H9 (cell line): ENCODE measurements at regions not wholly inside any gene's neighbourhood (a gene's known extent, or its start where the extent isn't known, plus 50 kb on each side); places are given as distances from the start of the nearest gene placed in this dataset.

Source experiments
- DNase-seq: peaks from one replicate; pipeline ENCODE4 v3.0.0-alpha.2; 2017
- H2AFZ ChIP-seq: one replicate; pipeline ENCODE4 v1.6.1; 2013; ENCODE audit warnings: mild to moderate bottlenecking, low read length, control low read depth, moderate library complexity
- H2AK5ac ChIP-seq: 2 replicates; pipeline ENCODE4 v1.6.1; 2013; ENCODE audit warnings: low read length, control low read depth, mixed read lengths; ENCODE audit not compliant: insufficient read length
- H2BK120ac ChIP-seq: one replicate; pipeline ENCODE4 v1.6.1; 2013; ENCODE audit warnings: low read depth, mild to moderate bottlenecking, low read length, control low read depth, inconsistent platforms; ENCODE audit not compliant: poor library complexity, severe bottlenecking
- H2BK12ac ChIP-seq: 2 replicates; pipeline ENCODE4 v1.6.1; 2013; ENCODE audit warnings: low read length, control low read depth, mixed read lengths, low read depth; ENCODE audit not compliant: insufficient read length
- H2BK15ac ChIP-seq: 2 replicates; pipeline ENCODE4 v1.6.1; 2013; ENCODE audit warnings: low read depth, low read length, control low read depth
- H2BK20ac ChIP-seq: one replicate; pipeline ENCODE4 v1.6.1; 2013; ENCODE audit warnings: low read depth, mild to moderate bottlenecking, low read length, control low read depth, inconsistent platforms; ENCODE audit not compliant: poor library complexity, severe bottlenecking
- H2BK5ac ChIP-seq: 2 replicates; pipeline ENCODE4 v1.6.1; 2013; ENCODE audit warnings: low read length, control low read depth, mixed read lengths; ENCODE audit not compliant: insufficient read length
- H3K14ac ChIP-seq: 2 replicates; pipeline ENCODE4 v1.6.1; 2013; ENCODE audit warnings: low read length, control low read depth; ENCODE audit not compliant: insufficient read depth
- H3K18ac ChIP-seq: 2 replicates; pipeline ENCODE4 v1.6.1; 2013; ENCODE audit warnings: low read depth, mild to moderate bottlenecking, mixed read lengths, low read length, control low read depth; ENCODE audit not compliant: insufficient read length
- H3K23ac ChIP-seq: 2 replicates; pipeline ENCODE4 v1.6.1; 2013; ENCODE audit warnings: low read length, control low read depth, mixed read lengths, low read depth; ENCODE audit not compliant: insufficient read length
- H3K23me2 ChIP-seq: 2 replicates; pipeline ENCODE4 v1.6.1; 2013; ENCODE audit warnings: low read depth, mild to moderate bottlenecking, mixed read lengths, low read length, control low read depth; ENCODE audit not compliant: insufficient read length, poor library complexity, severe bottlenecking
- H3K27ac ChIP-seq: 2 replicates; pipeline ENCODE4 v1.5.1; 2013; ENCODE audit warnings: low read length, control low read depth, mixed read lengths, low read depth; ENCODE audit not compliant: insufficient read length
- H3K27me3 ChIP-seq: 2 replicates; pipeline ENCODE4 v1.6.1; 2013; ENCODE audit warnings: low read length, control low read depth, inconsistent platforms; ENCODE audit not compliant: insufficient read depth
- H3K4ac ChIP-seq: 2 replicates; pipeline ENCODE4 v1.6.1; 2013; ENCODE audit warnings: low read depth, mild to moderate bottlenecking, control low read depth, inconsistent platforms, low read length, moderate library complexity
- H3K4me1 ChIP-seq: 2 replicates; pipeline ENCODE4 v1.6.1; 2013; ENCODE audit warnings: low read length, control low read depth, inconsistent platforms; ENCODE audit not compliant: insufficient read depth
- H3K4me2 ChIP-seq: 2 replicates; pipeline ENCODE4 v1.6.1; 2013; ENCODE audit warnings: low read length, control low read depth, mixed read lengths; ENCODE audit not compliant: insufficient read length, insufficient read depth
- H3K56ac ChIP-seq: 2 replicates; pipeline ENCODE4 v1.6.1; 2013; ENCODE audit warnings: low read depth, mild to moderate bottlenecking, mixed read lengths, low read length, control low read depth; ENCODE audit not compliant: insufficient read length
- H3K79me1 ChIP-seq: 2 replicates; pipeline ENCODE4 v1.6.1; 2013; ENCODE audit warnings: low read depth, mild to moderate bottlenecking, moderate library complexity, low read length, control low read depth, inconsistent platforms; ENCODE audit not compliant: insufficient read depth, poor library complexity, severe bottlenecking
- H3K79me2 ChIP-seq: 2 replicates; pipeline ENCODE4 v1.6.1; 2013; ENCODE audit warnings: low read length, control low read depth, inconsistent platforms; ENCODE audit not compliant: insufficient read depth
- H3K9ac ChIP-seq: 2 replicates; pipeline ENCODE4 v1.6.1; 2013; ENCODE audit warnings: low read length, control low read depth, mixed read lengths; ENCODE audit not compliant: insufficient read length; ENCODE audit errors: extremely low read depth
- H3K9me3 ChIP-seq: one replicate; pipeline ENCODE4 v1.6.1; 2013; ENCODE audit warnings: low read depth, low read length, inconsistent platforms; ENCODE audit not compliant: control insufficient read depth
- H3T11ph ChIP-seq: one replicate; pipeline ENCODE4 v1.6.1; 2013; ENCODE audit warnings: mild to moderate bottlenecking, low read length, control low read depth, inconsistent platforms
- H4K20me1 ChIP-seq: one replicate; pipeline ENCODE4 v1.6.1; 2013; ENCODE audit not compliant: control insufficient read depth, insufficient read length, insufficient read depth
- H4K5ac ChIP-seq: 2 replicates; pipeline ENCODE4 v1.6.1; 2013; ENCODE audit warnings: low read depth, mild to moderate bottlenecking, mixed read lengths, low read length, control low read depth; ENCODE audit not compliant: insufficient read length
- H4K8ac ChIP-seq: replicated peaks from 2 replicates; pipeline ENCODE4 v1.6.1; 2013; ENCODE audit warnings: low read length, control low read depth, mixed read lengths, low read depth; ENCODE audit not compliant: insufficient read length
- H4K91ac ChIP-seq: 2 replicates; pipeline ENCODE4 v1.6.1; 2013; ENCODE audit warnings: low read depth, mild to moderate bottlenecking, moderate library complexity, mixed read lengths, low read length, control low read depth; ENCODE audit not compliant: insufficient read length
- H3K27ac Mint-ChIP-seq, 3 experiments: 2 replicates in 2 of 3; 3 replicates in 1 of 3; pipeline ENCODE4 v1.8.0; 2020 to 2021; ENCODE audit warnings: mixed read lengths in 3 of 3, mild to moderate bottlenecking in 1 of 3, moderate library complexity in 1 of 3
- H3K27me3 Mint-ChIP-seq: 2 replicates; pipeline ENCODE4 v1.8.0; 2021; ENCODE audit warnings: low read depth, mild to moderate bottlenecking, moderate library complexity, mixed read lengths
- H3K36me3 Mint-ChIP-seq, 3 experiments: 2 replicates in 2 of 3; 3 replicates in 1 of 3; pipeline ENCODE4 v1.8.0; 2020 to 2021; ENCODE audit warnings: low read depth in 3 of 3, mixed read lengths in 3 of 3; ENCODE audit not compliant: insufficient read depth in 1 of 3
- H3K4me1 Mint-ChIP-seq, 2 experiments: 2 replicates each; pipeline ENCODE4 v1.8.0; 2020; ENCODE audit warnings: mixed read lengths in 2 of 2
- H3K4me3 Mint-ChIP-seq, 2 experiments: 2 replicates in 1 of 2; 3 replicates in 1 of 2; pipeline ENCODE4 v1.8.0; 2020 to 2021; ENCODE audit warnings: mild to moderate bottlenecking in 2 of 2, mixed read lengths in 2 of 2, moderate library complexity in 1 of 2
- H3K9me3 Mint-ChIP-seq, 2 experiments: 2 replicates in 1 of 2; 3 replicates in 1 of 2; pipeline ENCODE4 v1.8.0; 2020; ENCODE audit warnings: mild to moderate bottlenecking in 2 of 2, mixed read lengths in 2 of 2, moderate library complexity in 1 of 2
- CTCF ChIP-seq: fragments of 200-600 bp; sonication (generic); conservative IDR thresholded peaks from 3 replicates; pipeline ENCODE4 v1.8.0; 2021; ENCODE audit warnings: antibody characterized with exemption, mild to moderate bottlenecking

GRCh38 chr10:78460204-78460603 lies 426.5 kb downstream of the RPS24 start:
- Histone ChIP-seq H3K27me3 (no peaks in the 10 kb centered on the region), H2BK5ac (no peak overlapping the region), H2BK15ac (no peak overlapping the region), H3K4ac (no peak overlapping the region), H3T11ph (no peak overlapping the region), H3K9ac (no peak overlapping the region), H3K23me2 (no peaks in the 10 kb centered on the region), H2AK5ac (no peak overlapping the region), H3K18ac (no peak overlapping the region), H3K9me3 (no peaks in the 10 kb centered on the region), H2BK120ac (no peak overlapping the region), H3K23ac (no peak overlapping the region), H3K4me1 (no peaks in the 10 kb centered on the region), H2BK12ac (no peak overlapping the region), H3K27ac (no peak overlapping the region), H3K79me2 (no peaks in the 10 kb centered on the region), H3K4me2 (no peak overlapping the region), H4K8ac (no peak overlapping the region), H3K56ac (no peak overlapping the region), H4K5ac (no peak overlapping the region), H3K79me1 (no peaks in the 10 kb centered on the region), H4K91ac (no peak overlapping the region), H2AFZ (no peak overlapping the region), H2BK20ac (no peak overlapping the region), H4K20me1 (no peaks in the 10 kb centered on the region), H3K14ac (no peak overlapping the region)
- no peak for TF ChIP-seq CTCF
- Mint-ChIP-seq H3K27me3 (peaks cover 10% of the 10 kb centered on the region), H3K4me3 (no peak overlapping the region), H3K9me3 (no peaks in the 10 kb centered on the region), H3K27ac (no peak overlapping the region), H3K4me1 (peaks cover 13 to 17% of the 10 kb centered on the region in 2 experiments), H3K36me3 (no peaks in the 10 kb centered on the region)
- DNase-seq: no peak
